SK-N-SH (cell line): ENCODE measurements at regions not wholly inside any gene's neighbourhood (a gene's known extent, or its start where the extent isn't known, plus 50 kb on each side); places are given as distances from the start of the nearest gene placed in this dataset.

ENCODE experiments used
- CTCF ChIP-seq: fragments of 200-600 bp; sonication (generic); IDR thresholded peaks from 2 replicates; pipeline ENCODE4 v1.6.1; 2017; ENCODE audit warnings: antibody characterized with exemption, mild to moderate bottlenecking, moderate library complexity
- ELF1 ChIP-seq: IDR thresholded peaks from 2 replicates; pipeline ENCODE4 v1.4.0; 2012
- EP300 ChIP-seq, 2 experiments: IDR thresholded peaks; 2 replicates each; pipeline versions ENCODE4 v1.4.0 to v1.6.1; 2012; ENCODE audit warnings: borderline replicate concordance in 1 of 2, low read depth in 1 of 2, low read length in 1 of 2
- GABPA ChIP-seq: IDR thresholded peaks from 2 replicates; pipeline ENCODE4 v1.4.0; 2012; ENCODE audit warnings: low read depth, mild to moderate bottlenecking
- GATA2 ChIP-seq: sonication (generic); formaldehyde crosslinking; IDR thresholded peaks from 2 replicates; pipeline ENCODE4 v1.5.0; 2020; ENCODE audit warnings: mild to moderate bottlenecking, missing genetic modification reagents
- JUND ChIP-seq: IDR thresholded peaks from 2 replicates; pipeline ENCODE4 v1.4.0; 2012
- MXI1 ChIP-seq: IDR thresholded peaks from 2 replicates; pipeline ENCODE4 v1.6.1; 2012; ENCODE audit warnings: mild to moderate bottlenecking, low read depth, low read length, improper control_type of control experiment
- POLR2AphosphoS5 ChIP-seq: IDR thresholded peaks from 2 replicates; pipeline ENCODE4 v1.6.1; 2012; ENCODE audit warnings: low read depth, low read length
- RCOR1 ChIP-seq: fragments of 150-350 bp; IDR thresholded peaks from 2 replicates; pipeline ENCODE4 v1.6.1; 2017; ENCODE audit warnings: antibody characterized with exemption, low read length
- SIN3A ChIP-seq: IDR thresholded peaks from 2 replicates; pipeline ENCODE4 v1.6.1; 2012; ENCODE audit warnings: low read depth, mild to moderate bottlenecking, low read length, moderate library complexity, borderline replicate concordance
- TAF1 ChIP-seq: IDR thresholded peaks from 2 replicates; pipeline ENCODE4 v1.6.1; 2012; ENCODE audit warnings: low read depth, mild to moderate bottlenecking, low read length, moderate library complexity, borderline replicate concordance
- TEAD4 ChIP-seq: IDR thresholded peaks from 2 replicates; pipeline ENCODE4 v1.4.0; 2012; ENCODE audit warnings: mild to moderate bottlenecking, borderline replicate concordance; ENCODE audit not compliant: insufficient read depth
- YY1 ChIP-seq: IDR thresholded peaks from 2 replicates; pipeline ENCODE4 v1.4.0; 2012; ENCODE audit warnings: low read depth, mild to moderate bottlenecking
- TF ChIP-seq, protein P1 (sequence below): fragments of 150-350 bp; IDR thresholded peaks from 2 replicates; pipeline ENCODE4 v1.6.1; 2016; ENCODE audit warnings: mild to moderate bottlenecking, low read depth, low read length

DNA sequence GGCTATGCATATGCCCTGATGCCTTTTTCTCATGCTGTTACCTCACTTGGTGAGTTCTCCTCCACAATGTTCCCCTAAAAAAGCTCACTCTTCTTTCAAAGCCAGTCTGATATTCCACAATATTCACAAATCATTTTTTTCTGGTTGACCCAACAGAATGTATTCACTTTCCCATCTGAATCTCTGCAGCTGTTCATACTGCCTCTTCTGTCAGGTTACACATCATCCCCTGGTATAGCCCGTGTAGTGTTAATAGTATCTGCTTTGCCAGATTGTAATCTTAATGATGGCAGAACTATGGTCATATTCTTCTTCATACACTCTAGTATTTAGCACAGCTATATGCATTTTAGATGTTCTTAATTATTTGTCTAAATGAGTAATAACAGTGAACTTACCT, 544.3 kb downstream of the EFNB2 start:
- TF ChIP-seq YY1 = no peak
- TF ChIP-seq EP300 (IDR thresholded peaks at IDR 0.05; ENCODE audit: borderline replicate concordance in 1 of 2, low read depth in 1 of 2, low read length in 1 of 2) = no peak
- no peak for TF ChIP-seq CTCF
- no peak for TF ChIP-seq GABPA
- no peak for TF ChIP-seq POLR2AphosphoS5
- no peak for TF ChIP-seq RCOR1
- no peak for TF ChIP-seq TEAD4
- TF ChIP-seq, protein P1, sequence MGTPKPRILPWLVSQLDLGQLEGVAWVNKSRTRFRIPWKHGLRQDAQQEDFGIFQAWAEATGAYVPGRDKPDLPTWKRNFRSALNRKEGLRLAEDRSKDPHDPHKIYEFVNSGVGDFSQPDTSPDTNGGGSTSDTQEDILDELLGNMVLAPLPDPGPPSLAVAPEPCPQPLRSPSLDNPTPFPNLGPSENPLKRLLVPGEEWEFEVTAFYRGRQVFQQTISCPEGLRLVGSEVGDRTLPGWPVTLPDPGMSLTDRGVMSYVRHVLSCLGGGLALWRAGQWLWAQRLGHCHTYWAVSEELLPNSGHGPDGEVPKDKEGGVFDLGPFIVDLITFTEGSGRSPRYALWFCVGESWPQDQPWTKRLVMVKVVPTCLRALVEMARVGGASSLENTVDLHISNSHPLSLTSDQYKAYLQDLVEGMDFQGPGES = no peak
- no peak for TF ChIP-seq SIN3A
- no peak for TF ChIP-seq MXI1
- no peak for TF ChIP-seq TAF1
- TF ChIP-seq JUND = no peak
- TF ChIP-seq ELF1 = no peak
- TF ChIP-seq GATA2 (CRISPR knock-in tag) = no peak
